ENCODE measurements at regions not wholly inside any gene's neighbourhood (a gene's known extent, or its start where the extent isn't known, plus 50 kb on each side); places are given as distances from the start of the nearest gene placed in this dataset.

DNA sequence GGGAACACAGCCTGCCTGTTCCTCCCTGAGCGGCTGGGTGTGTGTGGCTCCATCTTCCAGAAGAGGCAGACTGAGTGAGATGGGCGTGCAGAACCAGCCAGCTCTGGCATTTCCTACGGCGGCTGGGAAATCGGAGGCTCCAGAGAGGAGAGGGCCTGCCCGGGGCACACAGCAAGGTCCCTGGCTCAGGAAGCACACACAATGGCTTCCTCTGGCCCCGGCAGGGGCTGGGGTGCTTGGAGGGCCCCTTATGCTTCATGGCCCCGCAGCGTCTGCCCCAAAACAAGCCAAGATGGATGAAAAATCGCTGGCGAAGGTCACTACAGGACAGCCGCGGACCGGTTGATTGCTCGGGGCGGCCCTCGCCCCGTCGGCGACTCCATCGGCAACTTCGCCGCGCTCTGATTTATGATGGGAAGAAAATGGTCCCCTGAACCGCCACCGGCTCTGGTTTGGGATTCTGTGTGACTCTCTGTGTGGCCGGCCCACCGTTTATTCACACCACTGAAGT, 191.5 kb upstream of the C14orf180 start:
- TF ChIP-seq, protein P1, sequence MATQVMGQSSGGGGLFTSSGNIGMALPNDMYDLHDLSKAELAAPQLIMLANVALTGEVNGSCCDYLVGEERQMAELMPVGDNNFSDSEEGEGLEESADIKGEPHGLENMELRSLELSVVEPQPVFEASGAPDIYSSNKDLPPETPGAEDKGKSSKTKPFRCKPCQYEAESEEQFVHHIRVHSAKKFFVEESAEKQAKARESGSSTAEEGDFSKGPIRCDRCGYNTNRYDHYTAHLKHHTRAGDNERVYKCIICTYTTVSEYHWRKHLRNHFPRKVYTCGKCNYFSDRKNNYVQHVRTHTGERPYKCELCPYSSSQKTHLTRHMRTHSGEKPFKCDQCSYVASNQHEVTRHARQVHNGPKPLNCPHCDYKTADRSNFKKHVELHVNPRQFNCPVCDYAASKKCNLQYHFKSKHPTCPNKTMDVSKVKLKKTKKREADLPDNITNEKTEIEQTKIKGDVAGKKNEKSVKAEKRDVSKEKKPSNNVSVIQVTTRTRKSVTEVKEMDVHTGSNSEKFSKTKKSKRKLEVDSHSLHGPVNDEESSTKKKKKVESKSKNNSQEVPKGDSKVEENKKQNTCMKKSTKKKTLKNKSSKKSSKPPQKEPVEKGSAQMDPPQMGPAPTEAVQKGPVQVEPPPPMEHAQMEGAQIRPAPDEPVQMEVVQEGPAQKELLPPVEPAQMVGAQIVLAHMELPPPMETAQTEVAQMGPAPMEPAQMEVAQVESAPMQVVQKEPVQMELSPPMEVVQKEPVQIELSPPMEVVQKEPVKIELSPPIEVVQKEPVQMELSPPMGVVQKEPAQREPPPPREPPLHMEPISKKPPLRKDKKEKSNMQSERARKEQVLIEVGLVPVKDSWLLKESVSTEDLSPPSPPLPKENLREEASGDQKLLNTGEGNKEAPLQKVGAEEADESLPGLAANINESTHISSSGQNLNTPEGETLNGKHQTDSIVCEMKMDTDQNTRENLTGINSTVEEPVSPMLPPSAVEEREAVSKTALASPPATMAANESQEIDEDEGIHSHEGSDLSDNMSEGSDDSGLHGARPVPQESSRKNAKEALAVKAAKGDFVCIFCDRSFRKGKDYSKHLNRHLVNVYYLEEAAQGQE (IDR thresholded peaks at IDR 0.05; ENCODE audit: low read depth, low read length): no peak
- TF ChIP-seq EZH2phosphoT487 (IDR thresholded peaks at IDR 0.05; ENCODE audit: borderline replicate concordance, low read depth): no peak
- no peak for TF ChIP-seq MAX (IDR thresholded peaks at IDR 0.05; ENCODE audit: low read depth)
- TF ChIP-seq, protein P2, sequence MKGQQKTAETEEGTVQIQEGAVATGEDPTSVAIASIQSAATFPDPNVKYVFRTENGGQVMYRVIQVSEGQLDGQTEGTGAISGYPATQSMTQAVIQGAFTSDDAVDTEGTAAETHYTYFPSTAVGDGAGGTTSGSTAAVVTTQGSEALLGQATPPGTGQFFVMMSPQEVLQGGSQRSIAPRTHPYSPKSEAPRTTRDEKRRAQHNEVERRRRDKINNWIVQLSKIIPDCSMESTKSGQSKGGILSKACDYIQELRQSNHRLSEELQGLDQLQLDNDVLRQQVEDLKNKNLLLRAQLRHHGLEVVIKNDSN (IDR thresholded peaks at IDR 0.05; ENCODE audit: borderline replicate concordance, low read depth): no peak

All from SK-N-SH (cell line).